GM12891 (cell line): ENCODE measurements at regions not wholly inside any gene's neighbourhood (a gene's known extent, or its start where the extent isn't known, plus 50 kb on each side); places are given as distances from the start of the nearest gene placed in this dataset.

ENCODE experiments used
- PAX5 ChIP-seq: IDR thresholded peaks from 2 replicates; pipeline ENCODE4 v1.6.1; 2011; ENCODE audit warnings: low read length, moderate library complexity, mild to moderate bottlenecking; ENCODE audit not compliant: insufficient read depth, severe bottlenecking
- POLR2A ChIP-seq: IDR thresholded peaks from 2 replicates; pipeline ENCODE4 v1.6.1; 2011; ENCODE audit warnings: low read depth, low read length, control low read depth
- POLR2AphosphoS5 ChIP-seq: IDR thresholded peaks from 2 replicates; pipeline ENCODE4 v1.6.1; 2011; ENCODE audit warnings: low read depth, low read length, control low read depth
- POU2F2 ChIP-seq: IDR thresholded peaks from 2 replicates; pipeline ENCODE4 v1.6.1; 2011; ENCODE audit warnings: low read depth, mild to moderate bottlenecking, control low read depth, low read length, moderate library complexity
- SPI1 ChIP-seq: IDR thresholded peaks from 2 replicates; pipeline ENCODE4 v1.6.1; 2011; ENCODE audit warnings: low read depth, low read length, control low read depth
- TAF1 ChIP-seq: IDR thresholded peaks from 2 replicates; pipeline ENCODE4 v1.6.1; 2011; ENCODE audit warnings: low read depth, low read length, control low read depth

DNA sequence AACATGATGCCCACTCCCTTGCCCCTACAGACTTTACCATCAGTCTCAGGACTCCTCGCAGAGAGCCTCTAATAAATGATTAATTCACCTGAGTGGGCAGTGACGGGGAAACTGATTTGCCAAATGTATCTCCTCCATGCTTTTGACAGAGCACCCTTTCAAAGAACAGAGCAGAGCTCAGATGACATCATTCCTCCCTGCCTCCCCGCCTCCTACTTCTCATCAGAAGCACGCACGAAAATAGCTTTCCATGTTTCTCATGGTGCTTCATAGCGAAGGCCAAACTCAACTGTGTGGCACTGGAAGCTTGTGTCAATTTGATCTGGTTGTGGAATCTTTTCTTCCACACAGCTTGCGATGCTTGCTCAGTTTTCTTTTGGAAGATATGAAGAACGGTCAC lies 442.5 kb downstream of the RPS24 start:
- TF ChIP-seq TAF1 (no peak), POLR2AphosphoS5 (no peak), POLR2A (no peak), SPI1 (no peak), PAX5 (no peak), POU2F2 (no peak)
